Naive thymus-derived CD4-positive, alpha-beta T cell (primary cell): ENCODE measurements at regions not wholly inside any gene's neighbourhood (a gene's known extent, or its start where the extent isn't known, plus 50 kb on each side); places are given as distances from the start of the nearest gene placed in this dataset.

Source experiments
- ATAC-seq: fragments of 150-1000 bp; cut with Tn5 transposase; 2 replicates; pipeline ENCODE4 v1.10.0; 2021; ENCODE audit warnings: mild to moderate bottlenecking, moderate library complexity
- CTCF ChIA-PET: fragments of 350-600 bp; sonication (Branson Sonifier 250); formaldehyde crosslinking; loops from one replicate; lab custom pipeline; 2021; ENCODE audit warnings: antibody characterized with exemption; lab: Charles Lee
- POLR2A ChIA-PET: fragments of 350-600 bp; sonication (Branson Sonifier 250); formaldehyde crosslinking; loops from one replicate; lab custom pipeline; 2021; ENCODE audit warnings: antibody characterized with exemption, inconsistent platforms; lab: Charles Lee
- DNase-seq, 9 donors: peaks; one replicate each; pipeline versions ENCODE4 v3.0.0 to v3.0.0-alpha.2; 2020 to 2022; ENCODE audit warnings: mixed read lengths in 1 of 9
- H3K27ac ChIP-seq: one replicate; pipeline ENCODE4 v1.7.0; 2013; ENCODE audit warnings: mild to moderate bottlenecking, low read depth, low read length, moderate library complexity
- H3K27me3 ChIP-seq, 2 donors: one replicate each; pipeline ENCODE4 v1.7.0; 2013; ENCODE audit warnings: low read length in 2 of 2, mild to moderate bottlenecking in 2 of 2, moderate library complexity in 2 of 2; ENCODE audit not compliant: control insufficient read depth in 2 of 2, insufficient read depth in 2 of 2
- H3K36me3 ChIP-seq, 3 experiments: 1 replicate in 2 of 3; 2 replicates in 1 of 3; pipeline ENCODE4 v1.7.0; 2013; ENCODE audit warnings: low read length in 3 of 3, mild to moderate bottlenecking in 3 of 3, moderate library complexity in 1 of 3; ENCODE audit not compliant: insufficient read depth in 3 of 3, control insufficient read depth in 2 of 3
- H3K4me1 ChIP-seq, 2 donors: one replicate each; pipeline ENCODE4 v1.7.0; 2013; ENCODE audit warnings: low read length in 2 of 2, mild to moderate bottlenecking in 2 of 2, moderate library complexity in 1 of 2; ENCODE audit not compliant: control insufficient read depth in 2 of 2, insufficient read depth in 2 of 2
- H3K4me3 ChIP-seq: 2 replicates; pipeline ENCODE4 v1.7.0; 2013; ENCODE audit warnings: mild to moderate bottlenecking, low read length
- H3K9me3 ChIP-seq, 3 experiments: 1 replicate in 2 of 3; 2 replicates in 1 of 3; pipeline ENCODE4 v1.7.0; 2013; ENCODE audit warnings: low read length in 3 of 3; ENCODE audit not compliant: control insufficient read depth in 2 of 3
- H3K27ac Mint-ChIP-seq, 9 donors: one replicate each; pipeline ENCODE4 v1.8.0; 2020 to 2022; ENCODE audit warnings: mixed read lengths in 9 of 9, mild to moderate bottlenecking in 8 of 9, moderate library complexity in 5 of 9, inconsistent platforms in 2 of 9
- H3K27me3 Mint-ChIP-seq, 5 donors: one replicate each; pipeline ENCODE4 v1.8.0; 2021 to 2022; ENCODE audit warnings: mixed read lengths in 5 of 5, mild to moderate bottlenecking in 1 of 5
- H3K36me3 Mint-ChIP-seq, 5 donors: one replicate each; pipeline ENCODE4 v1.8.0; 2020 to 2022; ENCODE audit warnings: mixed read lengths in 5 of 5, mild to moderate bottlenecking in 3 of 5, inconsistent platforms in 1 of 5
- H3K4me1 Mint-ChIP-seq, 7 donors: one replicate each; pipeline ENCODE4 v1.8.0; 2020 to 2022; ENCODE audit warnings: mixed read lengths in 7 of 7, mild to moderate bottlenecking in 3 of 7, inconsistent platforms in 1 of 7
- H3K4me3 Mint-ChIP-seq, 10 donors: one replicate each; pipeline ENCODE4 v1.8.0; 2020 to 2022; ENCODE audit warnings: mild to moderate bottlenecking in 10 of 10, mixed read lengths in 10 of 10, moderate library complexity in 6 of 10, inconsistent platforms in 2 of 10
- H3K9me3 Mint-ChIP-seq, 11 donors: one replicate each; pipeline ENCODE4 v1.8.0; 2020 to 2022; ENCODE audit warnings: mixed read lengths in 11 of 11, mild to moderate bottlenecking in 4 of 11, inconsistent platforms in 1 of 11, moderate library complexity in 1 of 11
- intact Hi-C, 2 donors: fragments of 100-400 bp; cut with micrococcal nuclease; formaldehyde crosslinking; loops; one replicate each; pipeline ENCODE4 v1.15.1; 2023

DNA sequence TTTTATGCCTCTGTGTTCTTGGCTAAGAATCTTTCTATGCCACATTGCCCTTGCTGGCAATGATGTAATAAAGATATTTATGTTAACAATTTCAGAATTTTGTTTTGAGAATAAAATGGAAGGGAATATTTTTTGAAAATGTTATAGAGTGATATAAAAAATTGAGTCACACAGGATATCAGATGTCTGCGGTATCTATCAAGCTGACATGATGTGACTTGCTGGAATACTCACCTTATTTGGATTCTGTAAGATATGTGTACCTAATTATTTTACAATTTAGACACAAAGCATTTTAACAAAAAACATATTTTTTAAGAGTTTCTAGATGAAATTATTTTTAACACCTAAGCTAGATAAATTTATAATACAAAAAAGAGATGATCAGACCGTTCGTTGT is 660.0 kb upstream of the B3GALT2 start:
- H3K4me3 ChIP-seq = no peak overlapping the region
- Mint-ChIP-seq H3K4me1 (peaks cover 0 to 4% (median 0%) of the 10 kb centered on the region in 7 donors), H3K4me3 (no peak overlapping the region), H3K36me3 (no peaks in the 10 kb centered on the region), H3K27ac (no peak overlapping the region), H3K27me3 (no peaks in the 10 kb centered on the region), H3K9me3 (peaks cover 0 to 6% (median 0%) of the 10 kb centered on the region in 11 donors)
- no peak for ATAC-seq
- intact Hi-C loops = no loop called here
- H3K27ac ChIP-seq = no peak overlapping the region
- ChIA-PET CTCF (no interaction called here), POLR2A (interaction anchor here (0.6 kb wide), 1 partner anchor 435 kb away, joined by 3 read pairs; no protein-coding TSS in a partner anchor)
- no peaks in the 10 kb centered on the region for H3K27me3 ChIP-seq
- H3K36me3 ChIP-seq = no peaks in the 10 kb centered on the region
- no peaks in the 10 kb centered on the region for H3K4me1 ChIP-seq
- DNase-seq = no peak
- H3K9me3 ChIP-seq = no peaks in the 10 kb centered on the region

DNA sequence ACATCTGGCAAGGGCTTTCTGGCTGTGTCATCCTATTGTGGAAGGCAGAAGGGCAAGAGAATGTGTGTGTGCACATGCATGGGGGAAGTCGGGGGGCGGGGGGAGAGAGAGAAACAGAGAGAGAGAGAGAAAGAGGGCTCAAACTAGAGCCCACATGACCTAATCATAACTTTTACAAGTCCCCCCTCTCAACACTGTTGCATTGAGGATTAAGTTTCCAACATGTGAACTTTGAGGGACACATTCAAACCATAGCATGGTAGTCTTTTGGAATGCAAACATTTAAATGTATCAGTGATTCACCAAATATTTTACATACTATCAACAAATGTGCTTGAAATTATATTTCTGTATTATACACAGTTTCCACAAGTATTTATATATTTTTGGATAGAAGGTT is 655.4 kb upstream of the B3GALT2 start:
- no peak overlapping the region for H3K27ac ChIP-seq
- H3K4me1 ChIP-seq = no peaks in the 10 kb centered on the region
- H3K9me3 Mint-ChIP-seq = peaks cover 0 to 6% (median 0%) of the 10 kb centered on the region in 11 donors
- no peak overlapping the region for H3K4me3 Mint-ChIP-seq
- H3K36me3 ChIP-seq = no peaks in the 10 kb centered on the region
- ChIA-PET CTCF (no interaction called here), POLR2A (no interaction called here)
- no peak overlapping the region for H3K27ac Mint-ChIP-seq
- peaks cover 0 to 2% (median 0%) of the 10 kb centered on the region in 5 donors for H3K27me3 Mint-ChIP-seq
- H3K4me3 ChIP-seq = no peak overlapping the region
- no peak for ATAC-seq
- no peaks in the 10 kb centered on the region for H3K36me3 Mint-ChIP-seq
- H3K9me3 ChIP-seq = no peaks in the 10 kb centered on the region
- no peak for DNase-seq
- H3K4me1 Mint-ChIP-seq = peaks cover 0 to 4% (median 0%) of the 10 kb centered on the region in 7 donors
- H3K27me3 ChIP-seq = no peaks in the 10 kb centered on the region
- intact Hi-C loops = loop anchor here in 1 of 2 donors (2.0 kb wide), 1 partner anchor 15 kb away; no protein-coding TSS in a partner anchor

DNA sequence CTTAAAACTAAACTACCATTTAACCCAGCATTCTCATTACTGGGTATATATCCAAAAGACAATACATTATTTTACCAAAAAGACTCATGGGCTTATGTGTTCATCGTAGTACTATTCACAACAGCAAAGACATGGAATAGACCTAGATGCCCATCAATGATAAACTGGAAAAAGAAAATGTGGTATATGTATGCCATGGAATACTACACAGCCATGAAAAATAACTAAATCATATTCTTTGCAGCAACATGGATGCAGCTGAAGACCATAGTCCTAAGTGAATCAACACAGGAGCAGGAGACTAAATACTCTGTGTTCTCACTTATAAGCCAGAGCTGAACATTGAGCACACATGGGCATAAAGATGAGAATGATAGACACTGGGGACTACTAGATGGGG is 645.1 kb upstream of the B3GALT2 start:
- DNase-seq (no peak), ATAC-seq (no peak)
- Histone ChIP-seq H3K4me3 (no peak overlapping the region), H3K4me1 (no peaks in the 10 kb centered on the region), H3K27ac (no peak overlapping the region), H3K9me3 (peaks cover 0 to 4% (median 0%) of the 10 kb centered on the region in 3 experiments), H3K27me3 (no peaks in the 10 kb centered on the region), H3K36me3 (no peaks in the 10 kb centered on the region)
- Mint-ChIP-seq H3K4me3 (no peak overlapping the region), H3K4me1 (peaks cover 0 to 3% (median 0%) of the 10 kb centered on the region in 7 donors), H3K27ac (no peak overlapping the region), H3K9me3 (peaks cover 0 to 33% (median 16%) of the 10 kb centered on the region in 11 donors), H3K36me3 (peaks cover 0 to 14% (median 2%) of the 10 kb centered on the region in 5 donors), H3K27me3 (no peaks in the 10 kb centered on the region)
- ChIA-PET POLR2A (no interaction called here), CTCF (interaction anchor here (0.6 to 1.1 kb wide), 2 partner anchors 20 to 141 kb away, joined by 3 read pairs; no protein-coding TSS in a partner anchor)
- intact Hi-C loops = no loop called here

DNA sequence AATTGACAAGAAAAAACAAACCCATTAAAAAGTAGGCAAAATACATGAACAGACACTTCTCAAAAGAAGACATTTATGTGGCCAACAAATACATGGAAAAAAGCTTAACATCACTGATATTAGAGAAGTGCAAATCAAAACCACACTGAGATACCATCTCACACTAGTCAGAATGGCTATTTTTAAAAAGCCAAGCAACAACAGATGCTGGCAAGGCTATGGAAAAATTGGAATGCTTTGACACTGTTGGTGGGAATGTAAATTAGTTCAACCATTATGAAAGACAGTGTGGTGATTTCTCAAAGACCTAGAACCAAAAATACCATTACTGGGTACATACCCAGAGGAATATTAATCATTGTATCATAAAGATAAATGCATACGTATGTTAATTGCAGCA is 641.1 kb upstream of the B3GALT2 start:
- no peaks in the 10 kb centered on the region for H3K27me3 Mint-ChIP-seq
- CTCF ChIA-PET = interaction anchor here (0.6 kb wide), 1 partner anchor 8 kb away, joined by 3 read pairs; no protein-coding TSS in a partner anchor
- peak overlapping the region in 1 of 9 donors; percentile 9 for H3K27ac Mint-ChIP-seq
- Histone ChIP-seq H3K4me1 (no peaks in the 10 kb centered on the region), H3K9me3 (peaks cover 0 to 4% (median 0%) of the 10 kb centered on the region in 3 experiments), H3K27me3 (no peaks in the 10 kb centered on the region), H3K4me3 (no peak overlapping the region), H3K36me3 (no peaks in the 10 kb centered on the region), H3K27ac (no peak overlapping the region)
- ATAC-seq (no peak), DNase-seq (no peak)
- peaks cover 0 to 14% (median 4%) of the 10 kb centered on the region in 5 donors for H3K36me3 Mint-ChIP-seq
- intact Hi-C loops = no loop called here
- H3K9me3 Mint-ChIP-seq = peaks cover 0 to 28% (median 15%) of the 10 kb centered on the region in 11 donors
- POLR2A ChIA-PET = no interaction called here
- no peaks in the 10 kb centered on the region for H3K4me1 Mint-ChIP-seq
- no peak overlapping the region for H3K4me3 Mint-ChIP-seq

DNA sequence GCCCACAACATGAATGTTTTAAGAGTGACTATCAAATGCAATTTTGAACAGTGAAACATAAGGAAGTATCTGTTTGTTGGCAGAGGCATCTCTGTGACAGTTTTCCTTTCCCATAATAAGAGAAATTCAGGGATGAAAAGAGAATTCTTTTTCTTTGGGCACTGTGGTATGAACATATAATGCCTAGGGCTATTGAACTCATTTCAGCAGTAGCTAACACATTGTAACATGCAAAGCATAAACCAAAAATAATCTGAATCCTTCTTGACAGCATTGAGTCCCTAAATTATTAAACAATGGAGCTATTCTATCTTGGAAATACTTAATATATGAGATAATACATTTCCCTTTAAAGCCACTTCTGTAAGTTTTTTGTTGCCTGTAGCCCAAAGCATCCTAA is 633.0 kb upstream of the B3GALT2 start:
- ChIA-PET CTCF (interaction anchor here (0.6 kb wide), 1 partner anchor 8 kb away, joined by 3 read pairs; no protein-coding TSS in a partner anchor), POLR2A (no interaction called here)
- Mint-ChIP-seq H3K27ac (no peak overlapping the region), H3K9me3 (peaks cover 0 to 13% (median 3%) of the 10 kb centered on the region in 11 donors), H3K4me3 (no peak overlapping the region), H3K36me3 (peaks cover 0 to 8% (median 5%) of the 10 kb centered on the region in 5 donors), H3K27me3 (no peaks in the 10 kb centered on the region), H3K4me1 (no peaks in the 10 kb centered on the region)
- Histone ChIP-seq H3K27me3 (no peaks in the 10 kb centered on the region), H3K27ac (no peak overlapping the region), H3K4me1 (no peaks in the 10 kb centered on the region), H3K36me3 (no peaks in the 10 kb centered on the region), H3K4me3 (no peak overlapping the region), H3K9me3 (no peaks in the 10 kb centered on the region)
- DNase-seq = no peak
- no peak for ATAC-seq
- intact Hi-C loops = no loop called here

DNA sequence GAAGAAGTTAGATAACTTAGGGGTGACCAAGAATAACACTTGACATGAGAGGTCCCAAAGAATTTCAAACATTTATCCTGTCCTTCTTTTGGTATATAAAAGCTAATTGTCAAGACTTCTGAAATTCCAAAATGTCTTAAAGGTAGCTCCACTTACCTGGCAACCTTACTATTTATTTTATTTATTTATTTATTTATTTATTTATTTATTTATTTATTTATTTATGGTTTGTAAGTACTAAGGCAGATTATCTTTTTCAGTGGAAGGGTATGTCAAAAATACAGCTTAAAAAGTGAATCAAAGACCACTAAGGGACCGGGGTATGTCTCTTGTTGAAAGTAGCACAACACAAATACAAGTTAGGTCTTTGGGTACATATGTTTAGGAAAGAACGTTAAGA is 620.8 kb upstream of the B3GALT2 start:
- H3K4me1 ChIP-seq = no peaks in the 10 kb centered on the region
- no peak for ATAC-seq
- no peak overlapping the region for H3K4me3 Mint-ChIP-seq
- H3K9me3 Mint-ChIP-seq = peaks cover 0 to 13% (median 1%) of the 10 kb centered on the region in 11 donors
- no peaks in the 10 kb centered on the region for H3K9me3 ChIP-seq
- H3K27ac Mint-ChIP-seq = peak overlapping the region in 1 of 9 donors; percentile 14
- no peak overlapping the region for H3K27ac ChIP-seq
- peaks cover 0 to 7% (median 0%) of the 10 kb centered on the region in 5 donors for H3K36me3 Mint-ChIP-seq
- intact Hi-C loops = no loop called here
- H3K4me1 Mint-ChIP-seq = peaks cover 0 to 8% (median 0%) of the 10 kb centered on the region in 7 donors
- no peaks in the 10 kb centered on the region for H3K36me3 ChIP-seq
- POLR2A ChIA-PET = no interaction called here
- H3K4me3 ChIP-seq = no peak overlapping the region
- CTCF ChIA-PET = interaction anchor here (1.2 kb wide), 1 partner anchor 23 kb away, joined by 3 read pairs; no protein-coding TSS in a partner anchor
- DNase-seq = no peak
- H3K27me3 ChIP-seq = no peaks in the 10 kb centered on the region
- H3K27me3 Mint-ChIP-seq = no peaks in the 10 kb centered on the region
